ENCODE measurements at regions not wholly inside any gene's neighbourhood (a gene's known extent, or its start where the extent isn't known, plus 50 kb on each side); places are given as distances from the start of the nearest gene placed in this dataset.

DNA sequence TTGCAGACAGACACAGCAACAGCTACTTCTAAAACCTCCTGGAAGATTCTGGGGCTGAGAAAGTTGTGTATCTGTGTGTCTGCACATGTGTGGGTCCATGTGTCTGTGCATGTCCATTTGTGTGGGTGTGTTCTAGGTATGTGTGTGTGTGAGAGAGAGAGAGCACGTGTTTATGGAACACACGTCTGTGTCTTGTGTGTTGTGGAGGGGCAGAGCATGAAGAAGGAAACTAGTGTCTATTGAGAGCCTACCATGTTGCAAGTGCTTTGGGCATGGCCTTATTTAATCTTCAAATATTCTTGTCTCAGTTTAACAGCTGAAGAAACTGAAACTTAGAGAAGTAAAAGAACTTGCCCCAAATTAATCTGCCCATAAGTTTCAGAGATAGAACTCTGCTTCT is 327.5 kb downstream of the UACA start:
- TF ChIP-seq, protein P1, sequence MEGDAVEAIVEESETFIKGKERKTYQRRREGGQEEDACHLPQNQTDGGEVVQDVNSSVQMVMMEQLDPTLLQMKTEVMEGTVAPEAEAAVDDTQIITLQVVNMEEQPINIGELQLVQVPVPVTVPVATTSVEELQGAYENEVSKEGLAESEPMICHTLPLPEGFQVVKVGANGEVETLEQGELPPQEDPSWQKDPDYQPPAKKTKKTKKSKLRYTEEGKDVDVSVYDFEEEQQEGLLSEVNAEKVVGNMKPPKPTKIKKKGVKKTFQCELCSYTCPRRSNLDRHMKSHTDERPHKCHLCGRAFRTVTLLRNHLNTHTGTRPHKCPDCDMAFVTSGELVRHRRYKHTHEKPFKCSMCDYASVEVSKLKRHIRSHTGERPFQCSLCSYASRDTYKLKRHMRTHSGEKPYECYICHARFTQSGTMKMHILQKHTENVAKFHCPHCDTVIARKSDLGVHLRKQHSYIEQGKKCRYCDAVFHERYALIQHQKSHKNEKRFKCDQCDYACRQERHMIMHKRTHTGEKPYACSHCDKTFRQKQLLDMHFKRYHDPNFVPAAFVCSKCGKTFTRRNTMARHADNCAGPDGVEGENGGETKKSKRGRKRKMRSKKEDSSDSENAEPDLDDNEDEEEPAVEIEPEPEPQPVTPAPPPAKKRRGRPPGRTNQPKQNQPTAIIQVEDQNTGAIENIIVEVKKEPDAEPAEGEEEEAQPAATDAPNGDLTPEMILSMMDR (IDR thresholded peaks at IDR 0.05), result no peak
- TF ChIP-seq POLR2A (IDR thresholded peaks at IDR 0.05) (no peak), POLR2AphosphoS5 (IDR thresholded peaks at IDR 0.05) (no peak)
